ENCODE measurements at regions not wholly inside any gene's neighbourhood (a gene's known extent, or its start where the extent isn't known, plus 50 kb on each side); places are given as distances from the start of the nearest gene placed in this dataset.

GRCh38 chr6:141029908-141030307 is 1102.8 kb upstream of the GJE1 start:
- Mint-ChIP-seq H3K27ac (no peak overlapping the region), H3K4me3 (no peak overlapping the region), H3K9me3 (no peaks in the 10 kb centered on the region), H3K4me1 (no peaks in the 10 kb centered on the region), H3K36me3 (no peaks in the 10 kb centered on the region), H3K27me3 (no peaks in the 10 kb centered on the region)
- H3K27ac ChIP-seq (ENCODE audit: insufficient read depth, low read length, poor library complexity, severe bottlenecking): no peak overlapping the region
- no peaks in the 10 kb centered on the region for H3K9me3 ChIP-seq (ENCODE audit: control insufficient read depth in 2 of 2, low read length in 2 of 2)
- no peaks in the 10 kb centered on the region for H3K4me1 ChIP-seq (ENCODE audit: control insufficient read depth, insufficient read depth, low read length, poor library complexity, severe bottlenecking)
- H3K27me3 ChIP-seq (ENCODE audit: control insufficient read depth, insufficient read depth, low read length): no peaks in the 10 kb centered on the region
- no peak overlapping the region for H3K4me3 ChIP-seq (ENCODE audit: low read depth, low read length)
- DNase-seq (no peak), ATAC-seq (ENCODE audit: low read depth in 2 of 2) (no peak)
- no peaks in the 10 kb centered on the region for H3K36me3 ChIP-seq (ENCODE audit: control insufficient read depth, insufficient read depth, low read length)

DNA sequence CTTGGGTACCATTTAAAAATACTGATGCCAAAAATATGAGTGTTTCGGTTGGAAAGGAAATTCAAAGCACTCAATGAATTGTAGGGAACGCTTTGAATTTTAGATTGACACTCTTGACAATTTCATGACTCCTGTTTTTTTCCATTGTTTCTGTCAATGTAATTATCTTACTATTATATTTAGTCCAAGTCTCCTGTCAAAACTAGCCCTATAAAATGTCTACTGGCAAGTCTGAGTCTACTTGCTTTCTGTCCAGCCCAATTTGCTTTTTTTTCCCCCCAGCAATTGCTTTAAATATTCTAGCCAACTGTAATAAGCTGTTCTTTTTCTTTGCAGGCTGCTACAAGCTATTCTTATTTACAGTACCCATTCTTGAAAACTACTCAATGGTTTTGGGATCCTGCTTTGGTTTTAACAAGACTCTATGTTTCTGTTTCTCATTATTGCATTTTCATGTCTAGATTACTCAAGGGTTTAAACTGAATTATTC is 1103.9 kb upstream of the GJE1 start:
- H3K4me1 ChIP-seq (ENCODE audit: control insufficient read depth, insufficient read depth, low read length, poor library complexity, severe bottlenecking): no peaks in the 10 kb centered on the region
- H3K27ac ChIP-seq (ENCODE audit: insufficient read depth, low read length, poor library complexity, severe bottlenecking): no peak overlapping the region
- no peak overlapping the region for H3K4me3 ChIP-seq (ENCODE audit: low read depth, low read length)
- H3K27me3 ChIP-seq (ENCODE audit: control insufficient read depth, insufficient read depth, low read length): no peaks in the 10 kb centered on the region
- ATAC-seq (ENCODE audit: low read depth in 2 of 2) (no peak), DNase-seq (no peak)
- H3K9me3 ChIP-seq (ENCODE audit: control insufficient read depth in 2 of 2, low read length in 2 of 2): no peaks in the 10 kb centered on the region
- Mint-ChIP-seq H3K4me3 (peak overlapping the region in 1 of 4 donors; percentile 39), H3K27ac (no peak overlapping the region), H3K9me3 (no peaks in the 10 kb centered on the region), H3K27me3 (no peaks in the 10 kb centered on the region), H3K36me3 (no peaks in the 10 kb centered on the region), H3K4me1 (no peaks in the 10 kb centered on the region)
- H3K36me3 ChIP-seq (ENCODE audit: control insufficient read depth, insufficient read depth, low read length): no peaks in the 10 kb centered on the region

DNA sequence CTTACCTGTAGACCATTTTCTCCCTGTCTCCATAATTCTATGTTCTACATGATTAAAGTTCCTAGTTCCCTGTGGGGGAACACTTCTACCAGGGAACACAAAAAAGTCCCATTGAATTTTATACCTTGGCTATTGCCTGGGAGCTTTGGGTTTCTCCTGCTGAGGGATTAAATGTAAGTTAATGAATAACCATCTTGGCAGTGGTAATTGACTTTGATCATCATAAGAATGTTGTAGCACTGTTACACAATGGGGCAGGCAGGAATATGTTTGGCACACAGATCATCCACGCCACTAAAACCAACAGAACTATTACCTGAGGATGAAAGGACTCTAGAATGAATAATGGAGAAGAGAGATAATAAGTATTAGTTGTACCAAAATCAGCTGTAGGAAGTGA is 1106.2 kb upstream of the GJE1 start:
- no peak for ATAC-seq (ENCODE audit: low read depth in 2 of 2)
- no peaks in the 10 kb centered on the region for H3K27me3 ChIP-seq (ENCODE audit: control insufficient read depth, insufficient read depth, low read length)
- DNase-seq: no peak
- Mint-ChIP-seq H3K4me1 (no peaks in the 10 kb centered on the region), H3K9me3 (peaks cover 0 to 2% (median 0%) of the 10 kb centered on the region in 7 donors), H3K27ac (no peak overlapping the region), H3K36me3 (no peaks in the 10 kb centered on the region), H3K4me3 (no peak overlapping the region), H3K27me3 (no peaks in the 10 kb centered on the region)
- H3K9me3 ChIP-seq (ENCODE audit: control insufficient read depth in 2 of 2, low read length in 2 of 2): no peaks in the 10 kb centered on the region
- no peak overlapping the region for H3K27ac ChIP-seq (ENCODE audit: insufficient read depth, low read length, poor library complexity, severe bottlenecking)
- no peaks in the 10 kb centered on the region for H3K36me3 ChIP-seq (ENCODE audit: control insufficient read depth, insufficient read depth, low read length)
- no peaks in the 10 kb centered on the region for H3K4me1 ChIP-seq (ENCODE audit: control insufficient read depth, insufficient read depth, low read length, poor library complexity, severe bottlenecking)
- no peak overlapping the region for H3K4me3 ChIP-seq (ENCODE audit: low read depth, low read length)

DNA sequence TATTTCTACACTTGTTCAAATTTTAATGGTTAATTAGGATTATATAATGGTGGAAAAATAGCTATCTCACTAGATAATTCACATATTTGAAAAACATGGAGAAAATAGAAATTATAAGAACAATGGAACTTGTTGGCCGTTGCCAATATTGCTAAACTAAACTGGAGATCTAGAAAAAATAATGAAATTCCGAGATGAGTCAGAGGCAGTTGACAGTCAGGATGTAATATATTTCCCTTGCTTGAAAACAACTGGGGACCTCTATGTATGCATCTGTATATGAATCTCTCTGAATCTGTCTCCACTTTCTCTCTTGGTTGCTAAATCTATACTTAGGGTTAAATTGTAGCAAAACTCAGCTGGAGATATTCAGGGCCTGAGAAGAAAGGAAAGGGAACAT is 1108.2 kb upstream of the GJE1 start:
- no peaks in the 10 kb centered on the region for H3K27me3 ChIP-seq (ENCODE audit: control insufficient read depth, insufficient read depth, low read length)
- Mint-ChIP-seq H3K27me3 (no peaks in the 10 kb centered on the region), H3K4me3 (no peak overlapping the region), H3K27ac (no peak overlapping the region), H3K36me3 (no peaks in the 10 kb centered on the region), H3K4me1 (no peaks in the 10 kb centered on the region), H3K9me3 (peaks cover 0 to 2% (median 0%) of the 10 kb centered on the region in 7 donors)
- H3K36me3 ChIP-seq (ENCODE audit: control insufficient read depth, insufficient read depth, low read length): no peaks in the 10 kb centered on the region
- ATAC-seq (ENCODE audit: low read depth in 2 of 2) (no peak), DNase-seq (no peak)
- no peaks in the 10 kb centered on the region for H3K4me1 ChIP-seq (ENCODE audit: control insufficient read depth, insufficient read depth, low read length, poor library complexity, severe bottlenecking)
- H3K27ac ChIP-seq (ENCODE audit: insufficient read depth, low read length, poor library complexity, severe bottlenecking): no peak overlapping the region
- no peaks in the 10 kb centered on the region for H3K9me3 ChIP-seq (ENCODE audit: control insufficient read depth in 2 of 2, low read length in 2 of 2)
- H3K4me3 ChIP-seq (ENCODE audit: low read depth, low read length): no peak overlapping the region

DNA sequence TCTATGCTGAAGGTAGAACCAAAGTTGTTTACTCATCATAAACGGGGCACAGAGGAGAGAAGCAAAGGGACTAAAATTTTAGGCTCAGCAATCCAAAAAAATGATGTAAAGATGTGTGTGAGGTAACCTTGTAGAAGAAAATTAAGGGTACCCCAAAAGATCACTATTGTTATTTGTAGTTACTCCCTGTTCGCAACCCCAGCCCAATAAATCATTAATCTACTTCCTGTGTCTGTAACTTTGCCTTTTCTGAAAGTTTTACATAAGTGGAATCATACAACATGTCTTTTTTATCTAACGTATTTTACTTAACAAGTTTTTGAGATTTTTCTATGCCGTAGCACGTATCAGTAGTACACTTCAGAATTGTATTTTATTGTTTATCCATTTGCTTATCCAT is 1114.8 kb upstream of the GJE1 start:
- Histone ChIP-seq H3K27ac (ENCODE audit: insufficient read depth, low read length, poor library complexity, severe bottlenecking) (no peak overlapping the region), H3K9me3 (ENCODE audit: control insufficient read depth in 2 of 2, low read length in 2 of 2) (no peaks in the 10 kb centered on the region), H3K36me3 (ENCODE audit: control insufficient read depth, insufficient read depth, low read length) (no peaks in the 10 kb centered on the region), H3K27me3 (ENCODE audit: control insufficient read depth, insufficient read depth, low read length) (no peaks in the 10 kb centered on the region), H3K4me1 (ENCODE audit: control insufficient read depth, insufficient read depth, low read length, poor library complexity, severe bottlenecking) (no peaks in the 10 kb centered on the region), H3K4me3 (ENCODE audit: low read depth, low read length) (no peak overlapping the region)
- no peaks in the 10 kb centered on the region for H3K27me3 Mint-ChIP-seq
- ATAC-seq (ENCODE audit: low read depth in 2 of 2) (no peak), DNase-seq (no peak)
- no peak overlapping the region for H3K4me3 Mint-ChIP-seq
- no peaks in the 10 kb centered on the region for H3K4me1 Mint-ChIP-seq
- no peaks in the 10 kb centered on the region for H3K36me3 Mint-ChIP-seq
- no peak overlapping the region for H3K27ac Mint-ChIP-seq
- peaks cover 0 to 4% (median 1%) of the 10 kb centered on the region in 7 donors for H3K9me3 Mint-ChIP-seq

DNA sequence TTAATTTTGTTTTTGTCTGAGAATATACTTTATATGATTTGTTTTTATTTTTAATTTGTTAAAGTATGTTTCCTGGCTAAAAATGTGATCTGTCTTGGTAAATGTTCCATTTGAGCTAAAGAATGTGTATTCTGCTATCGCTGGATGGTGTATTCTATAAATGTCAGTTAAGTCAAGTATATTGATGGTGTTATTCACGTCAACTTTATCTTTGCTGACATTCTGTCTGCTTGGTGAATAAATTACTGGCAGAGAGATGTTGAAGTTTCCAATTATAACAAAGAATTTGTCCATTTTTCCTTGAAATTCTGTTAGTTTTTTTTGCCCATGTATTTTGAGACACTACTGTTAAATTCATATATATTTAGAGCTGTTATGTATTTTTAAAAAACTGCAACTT is 1131.8 kb upstream of the GJE1 start:
- H3K27me3 Mint-ChIP-seq: no peaks in the 10 kb centered on the region
- ATAC-seq (ENCODE audit: low read depth in 2 of 2) (no peak), DNase-seq (no peak)
- Histone ChIP-seq H3K27ac (ENCODE audit: insufficient read depth, low read length, poor library complexity, severe bottlenecking) (no peak overlapping the region), H3K27me3 (ENCODE audit: control insufficient read depth, insufficient read depth, low read length) (no peaks in the 10 kb centered on the region), H3K4me1 (ENCODE audit: control insufficient read depth, insufficient read depth, low read length, poor library complexity, severe bottlenecking) (no peaks in the 10 kb centered on the region), H3K4me3 (ENCODE audit: low read depth, low read length) (no peak overlapping the region), H3K9me3 (ENCODE audit: control insufficient read depth in 2 of 2, low read length in 2 of 2) (no peaks in the 10 kb centered on the region), H3K36me3 (ENCODE audit: control insufficient read depth, insufficient read depth, low read length) (no peaks in the 10 kb centered on the region)
- no peaks in the 10 kb centered on the region for H3K4me1 Mint-ChIP-seq
- no peaks in the 10 kb centered on the region for H3K36me3 Mint-ChIP-seq
- no peak overlapping the region for H3K27ac Mint-ChIP-seq
- no peaks in the 10 kb centered on the region for H3K9me3 Mint-ChIP-seq
- no peak overlapping the region for H3K4me3 Mint-ChIP-seq

DNA sequence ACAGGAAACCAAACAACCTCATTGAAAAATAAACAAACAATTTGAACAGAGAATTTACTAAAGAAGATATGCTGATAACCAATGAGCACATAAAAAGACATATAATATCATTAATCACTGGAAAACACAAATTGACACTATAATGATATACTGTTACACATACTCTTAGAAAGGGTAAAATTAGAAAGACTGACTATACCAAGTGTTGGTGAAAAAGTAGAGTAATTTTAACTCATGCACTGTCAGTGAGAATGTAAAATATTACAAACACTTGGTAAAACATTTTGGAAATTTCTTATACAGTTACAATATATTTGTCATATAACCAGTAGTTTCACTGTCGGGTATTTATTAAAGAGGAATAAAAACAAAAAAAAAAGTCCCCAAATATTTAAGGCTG is 1139.2 kb upstream of the GJE1 start:
- Histone ChIP-seq H3K27me3 (ENCODE audit: control insufficient read depth, insufficient read depth, low read length) (no peaks in the 10 kb centered on the region), H3K36me3 (ENCODE audit: control insufficient read depth, insufficient read depth, low read length) (no peaks in the 10 kb centered on the region), H3K4me1 (ENCODE audit: control insufficient read depth, insufficient read depth, low read length, poor library complexity, severe bottlenecking) (no peaks in the 10 kb centered on the region), H3K27ac (ENCODE audit: insufficient read depth, low read length, poor library complexity, severe bottlenecking) (no peak overlapping the region), H3K9me3 (ENCODE audit: control insufficient read depth in 2 of 2, low read length in 2 of 2) (no peaks in the 10 kb centered on the region), H3K4me3 (ENCODE audit: low read depth, low read length) (no peak overlapping the region)
- Mint-ChIP-seq H3K36me3 (no peaks in the 10 kb centered on the region), H3K27ac (no peak overlapping the region), H3K4me1 (no peaks in the 10 kb centered on the region), H3K4me3 (no peak overlapping the region), H3K27me3 (no peaks in the 10 kb centered on the region), H3K9me3 (peaks cover 0 to 3% (median 0%) of the 10 kb centered on the region in 7 donors)
- ATAC-seq (ENCODE audit: low read depth in 2 of 2): no peak
- no peak for DNase-seq

DNA sequence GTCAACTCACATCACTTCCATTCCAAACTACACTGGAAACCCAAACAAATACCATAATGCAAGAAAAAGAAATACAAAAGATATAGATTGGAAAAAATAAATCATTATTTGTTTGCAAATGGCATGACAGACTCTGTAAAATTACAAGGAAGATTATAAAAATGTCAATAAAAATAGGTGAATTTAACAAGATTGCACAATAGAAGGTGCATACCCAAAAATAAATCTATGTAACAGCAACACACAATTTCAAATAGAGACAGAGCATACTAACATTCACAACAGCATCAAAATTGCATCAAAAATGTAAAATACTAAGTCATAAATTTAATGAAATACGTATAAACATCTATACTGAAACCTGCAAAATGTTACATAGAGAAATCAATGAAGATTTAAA is 1140.0 kb upstream of the GJE1 start:
- ATAC-seq (ENCODE audit: low read depth in 2 of 2) (no peak), DNase-seq (no peak)
- Mint-ChIP-seq H3K27ac (no peak overlapping the region), H3K9me3 (peaks cover 0 to 3% (median 0%) of the 10 kb centered on the region in 7 donors), H3K27me3 (no peaks in the 10 kb centered on the region), H3K36me3 (no peaks in the 10 kb centered on the region), H3K4me3 (no peak overlapping the region), H3K4me1 (no peaks in the 10 kb centered on the region)
- H3K9me3 ChIP-seq (ENCODE audit: control insufficient read depth in 2 of 2, low read length in 2 of 2): no peaks in the 10 kb centered on the region
- no peaks in the 10 kb centered on the region for H3K4me1 ChIP-seq (ENCODE audit: control insufficient read depth, insufficient read depth, low read length, poor library complexity, severe bottlenecking)
- no peaks in the 10 kb centered on the region for H3K27me3 ChIP-seq (ENCODE audit: control insufficient read depth, insufficient read depth, low read length)
- H3K36me3 ChIP-seq (ENCODE audit: control insufficient read depth, insufficient read depth, low read length): no peaks in the 10 kb centered on the region
- H3K27ac ChIP-seq (ENCODE audit: insufficient read depth, low read length, poor library complexity, severe bottlenecking): no peak overlapping the region
- no peak overlapping the region for H3K4me3 ChIP-seq (ENCODE audit: low read depth, low read length)

Data from CD4-positive, CD25-positive, alpha-beta regulatory T cell (primary cell).